H1 (cell line): ENCODE measurements at regions not wholly inside any gene's neighbourhood (a gene's known extent, or its start where the extent isn't known, plus 50 kb on each side); places are given as distances from the start of the nearest gene placed in this dataset.

ENCODE experiments used
- CTCF ChIA-PET: fragments of 300-600 bp; sonication (Branson Sonifier 250); formaldehyde crosslinking; loops from one replicate; lab custom pipeline; 2021; ENCODE audit not compliant: partially characterized antibody; lab: Charles Lee
- POLR2A ChIA-PET: fragments of 300-600 bp; sonication (Branson Sonifier 250); formaldehyde crosslinking; loops from one replicate; lab custom pipeline; 2021; ENCODE audit warnings: inconsistent platforms; ENCODE audit not compliant: partially characterized antibody; lab: Charles Lee
- DNase-seq, 2 experiments: peaks; one replicate each; pipeline versions ENCODE4 v3.0.0 to v3.0.0-alpha.2; 2010 to 2022; ENCODE audit warnings: low spot score in 2 of 2, low read depth in 1 of 2, mixed read lengths in 1 of 2
- FAIRE-seq: peaks from 2 replicates; lab custom pipeline; 2011; peaks lifted over from hg19 to GRCh38; lab: Jason Lieb, UNC
- H2AFZ ChIP-seq: 2 replicates; pipeline ENCODE4 v1.8.1; 2012; ENCODE audit warnings: low read length, inconsistent platforms
- H2AK5ac ChIP-seq: 2 replicates; pipeline ENCODE4 v1.6.1; 2013; ENCODE audit warnings: low read depth, low read length
- H2BK120ac ChIP-seq: replicated peaks from 2 replicates; pipeline ENCODE3; 2013; ENCODE audit warnings: low read depth, low read length, inconsistent platforms
- H2BK12ac ChIP-seq: 2 replicates; pipeline ENCODE4 v1.6.1; 2013; ENCODE audit warnings: low read depth, low read length
- H2BK15ac ChIP-seq: 2 replicates; pipeline ENCODE4 v1.6.1; 2013; ENCODE audit warnings: low read length
- H2BK20ac ChIP-seq: 2 replicates; pipeline ENCODE4 v1.6.1; 2013; ENCODE audit warnings: low read length
- H2BK5ac ChIP-seq: 2 replicates; pipeline ENCODE4 v1.6.1; 2013; ENCODE audit warnings: low read depth, low read length
- H3K14ac ChIP-seq: 2 replicates; pipeline ENCODE4 v1.6.1; 2013; ENCODE audit warnings: inconsistent platforms; ENCODE audit not compliant: insufficient read length
- H3K18ac ChIP-seq: 2 replicates; pipeline ENCODE4 v1.6.1; 2013; ENCODE audit warnings: low read length; ENCODE audit errors: extremely low read depth
- H3K23ac ChIP-seq: 2 replicates; pipeline ENCODE4 v1.6.1; 2013; ENCODE audit warnings: inconsistent platforms; ENCODE audit not compliant: insufficient read length
- H3K23me2 ChIP-seq: 2 replicates; pipeline ENCODE4 v1.6.1; 2013; ENCODE audit warnings: low read depth, low read length
- H3K27ac ChIP-seq: 2 replicates; pipeline ENCODE4 v1.6.1; 2011; ENCODE audit warnings: low read depth, low read length, inconsistent platforms
- H3K27me3 ChIP-seq, 4 experiments: replicated peaks in 1 of 4; 1 replicate in 1 of 4; 2 replicates in 3 of 4; pipeline versions ENCODE4 v1.6.1 to v1.8.1; 2011 to 2013; ENCODE audit warnings: low read length in 3 of 4, mild to moderate bottlenecking in 3 of 4, inconsistent platforms in 2 of 4, mixed read lengths in 2 of 4, moderate library complexity in 1 of 4; ENCODE audit not compliant: control insufficient read depth in 3 of 4, insufficient read depth in 3 of 4; ENCODE audit errors: extremely low read depth in 1 of 4
- H3K36me3 ChIP-seq, 4 experiments: 2 replicates each; pipeline versions ENCODE4 v1.6.1 to v1.8.1; 2011 to 2013; ENCODE audit warnings: mild to moderate bottlenecking in 4 of 4, low read length in 3 of 4, moderate library complexity in 2 of 4, control low read depth in 1 of 4, inconsistent platforms in 1 of 4; ENCODE audit not compliant: insufficient read depth in 4 of 4, control insufficient read depth in 2 of 4
- H3K4ac ChIP-seq: replicated peaks from 2 replicates; pipeline ENCODE3; 2013; ENCODE audit warnings: low read length, low read depth, mixed read lengths, inconsistent platforms; ENCODE audit not compliant: insufficient read length
- H3K4me1 ChIP-seq, 4 experiments: replicated peaks in 1 of 4; 1 replicate in 1 of 4; 2 replicates in 3 of 4; pipeline versions ENCODE4 v1.6.1 to v1.8.1; 2011 to 2013; ENCODE audit warnings: low read length in 3 of 4, inconsistent platforms in 2 of 4, mixed read lengths in 1 of 4; ENCODE audit not compliant: insufficient read depth in 4 of 4, control insufficient read depth in 3 of 4
- H3K4me2 ChIP-seq, 2 experiments: 2 replicates each; pipeline versions ENCODE4 v1.6.1 to v1.8.1; 2011 to 2013; ENCODE audit warnings: low read depth in 2 of 2, low read length in 2 of 2, control low read depth in 1 of 2, inconsistent platforms in 1 of 2, mild to moderate bottlenecking in 1 of 2; ENCODE audit not compliant: insufficient read depth in 1 of 2
- H3K4me3 ChIP-seq, 4 experiments: fragments of 200-600, 300-600 bp in 1 of 4; sonication (generic), shearing (Covaris generic), sonication (Bioruptor Twin) in 1 of 4; 2 replicates each; pipeline versions ENCODE4 v1.5.1 to v1.8.1; 2011 to 2016; ENCODE audit warnings: low read length in 4 of 4, low read depth in 3 of 4, control low read depth in 2 of 4, inconsistent platforms in 2 of 4, mild to moderate bottlenecking in 2 of 4, mixed read lengths in 1 of 4, moderate library complexity in 1 of 4; ENCODE audit not compliant: insufficient read depth in 2 of 4; ENCODE audit errors: extremely low read depth in 1 of 4
- H3K56ac ChIP-seq: replicated peaks from 2 replicates; pipeline ENCODE3; 2013; ENCODE audit warnings: low read depth, mild to moderate bottlenecking, mixed read lengths, low read length, inconsistent platforms; ENCODE audit not compliant: insufficient read length
- H3K79me1 ChIP-seq: 2 replicates; pipeline ENCODE4 v1.6.1; 2013; ENCODE audit warnings: low read depth, low read length, control low read depth
- H3K79me2 ChIP-seq, 2 experiments: 2 replicates each; pipeline versions ENCODE4 v1.6.1 to v1.8.1; 2012 to 2013; ENCODE audit warnings: low read length in 2 of 2, mild to moderate bottlenecking in 2 of 2, inconsistent platforms in 1 of 2; ENCODE audit not compliant: insufficient read depth in 2 of 2, control insufficient read depth in 1 of 2
- H3K9ac ChIP-seq, 4 experiments: replicated peaks in 1 of 4; 1 replicate in 1 of 4; 2 replicates in 3 of 4; pipeline versions ENCODE4 v1.6.1 to v1.8.1; 2011 to 2013; ENCODE audit warnings: low read depth in 3 of 4, low read length in 3 of 4, control low read depth in 2 of 4, mild to moderate bottlenecking in 2 of 4, moderate library complexity in 2 of 4, inconsistent platforms in 1 of 4; ENCODE audit errors: extremely low read depth in 1 of 4
- H3K9me3 ChIP-seq, 2 experiments: 2 replicates each; pipeline versions ENCODE4 v1.6.1 to v1.8.1; 2012 to 2013; ENCODE audit warnings: mild to moderate bottlenecking in 2 of 2, moderate library complexity in 2 of 2, control low read depth in 1 of 2, inconsistent platforms in 1 of 2, low read depth in 1 of 2, low read length in 1 of 2, mixed read lengths in 1 of 2; ENCODE audit not compliant: insufficient read depth in 2 of 2
- H4K20me1 ChIP-seq, 2 experiments: replicated peaks in 1 of 2; 2 replicates each; pipeline versions ENCODE3 to v1.8.1; 2011 to 2013; ENCODE audit warnings: inconsistent platforms in 2 of 2, low read length in 2 of 2, mild to moderate bottlenecking in 1 of 2; ENCODE audit not compliant: insufficient read depth in 2 of 2, control insufficient read depth in 1 of 2
- H4K5ac ChIP-seq: 2 replicates; pipeline ENCODE4 v1.6.1; 2013; ENCODE audit warnings: low read length, low read depth, mixed read lengths, inconsistent platforms; ENCODE audit not compliant: insufficient read length
- H4K8ac ChIP-seq: 2 replicates; pipeline ENCODE4 v1.8.0; 2013; ENCODE audit warnings: mild to moderate bottlenecking, moderate library complexity, low read length, inconsistent platforms; ENCODE audit not compliant: insufficient read depth; ENCODE audit errors: extremely low read depth
- H4K91ac ChIP-seq: replicated peaks from 2 replicates; pipeline ENCODE3; 2013; ENCODE audit warnings: low read length, mixed read lengths, inconsistent platforms; ENCODE audit not compliant: insufficient read length
- SP1 ChIP-seq: IDR thresholded peaks from 2 replicates; pipeline ENCODE4 v1.6.1; 2011; ENCODE audit warnings: low read depth, low read length
- WGBS, 2 experiments: shearing (Covaris generic) in 1 of 2; methylation state at CpG; one replicate each; pipeline versions ENCODE4 v1.1.6 to v1.1.7; 2013 to 2015; ENCODE audit warnings: low lambda C conversion rate in 2 of 2, mixed read lengths in 2 of 2, inconsistent platforms in 1 of 2, low coverage in 1 of 2, missing lambda C conversion rate in 1 of 2; ENCODE audit not compliant: insufficient replicate concordance in 2 of 2, insufficient coverage in 1 of 2, insufficient read length in 1 of 2; ENCODE audit errors: extremely low coverage in 1 of 2, missing lambda C conversion rate in 1 of 2; 5-methylcytosine and 5-hydroxymethylcytosine counted together
- TF ChIP-seq, protein P1 (sequence below): IDR thresholded peaks from 2 replicates; pipeline ENCODE4 v1.6.1; 2011; ENCODE audit warnings: low read length, improper control_type of control experiment

GRCh38 chr3:159187706-159188105, 385.9 kb downstream of the MFSD1 start:
- H3K56ac ChIP-seq = no peak overlapping the region
- H2BK12ac ChIP-seq = no peak overlapping the region
- 83% methylated on average over 6 of the region's 6 CpGs; no CpG with 5 or more reads in 1 of the 2 experiments for WGBS, 2 experiments
- no peaks in the 10 kb centered on the region for H3K79me2 ChIP-seq
- no peak overlapping the region for H3K9ac ChIP-seq
- peak overlapping the region; percentile 88; the same call in 1 of the 2 replicates for H2AFZ ChIP-seq
- no peak overlapping the region for H4K5ac ChIP-seq
- no peak overlapping the region for H2BK120ac ChIP-seq
- H3K4me3 ChIP-seq = no peak overlapping the region
- H3K4me1 ChIP-seq = no peaks in the 10 kb centered on the region
- TF ChIP-seq SP1 = 0 out of 2 replicates have a peak, but pooled peaks have one; percentile 53
- TF ChIP-seq, protein P1, sequence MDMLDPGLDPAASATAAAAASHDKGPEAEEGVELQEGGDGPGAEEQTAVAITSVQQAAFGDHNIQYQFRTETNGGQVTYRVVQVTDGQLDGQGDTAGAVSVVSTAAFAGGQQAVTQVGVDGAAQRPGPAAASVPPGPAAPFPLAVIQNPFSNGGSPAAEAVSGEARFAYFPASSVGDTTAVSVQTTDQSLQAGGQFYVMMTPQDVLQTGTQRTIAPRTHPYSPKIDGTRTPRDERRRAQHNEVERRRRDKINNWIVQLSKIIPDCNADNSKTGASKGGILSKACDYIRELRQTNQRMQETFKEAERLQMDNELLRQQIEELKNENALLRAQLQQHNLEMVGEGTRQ = no peak
- TF ChIP-seq, all 59 proteins: peak for 1
- no peak for DNase-seq
- H3K27me3 ChIP-seq = no peaks in the 10 kb centered on the region
- POLR2A ChIA-PET = no interaction called here
- no peak overlapping the region for H4K91ac ChIP-seq
- H3K27ac ChIP-seq = no peak overlapping the region
- FAIRE-seq = no peak
- CTCF ChIA-PET = interaction anchor here (1.2 kb wide), 1 partner anchor 13 kb away, joined by 3 read pairs; no protein-coding TSS in a partner anchor
- H3K18ac ChIP-seq = no peak overlapping the region
- H4K8ac ChIP-seq = no peak overlapping the region
- H4K20me1 ChIP-seq = no peaks in the 10 kb centered on the region
- no peaks in the 10 kb centered on the region for H3K36me3 ChIP-seq
- H3K23ac ChIP-seq = no peak overlapping the region
- no peak overlapping the region for H3K14ac ChIP-seq
- H3K23me2 ChIP-seq = no peaks in the 10 kb centered on the region
- H3K4ac ChIP-seq = no peak overlapping the region
- no peaks in the 10 kb centered on the region for H3K9me3 ChIP-seq
- no peak overlapping the region for H2AK5ac ChIP-seq
- no peak overlapping the region for H2BK15ac ChIP-seq
- H3K4me2 ChIP-seq = no peak overlapping the region
- H2BK20ac ChIP-seq = no peak overlapping the region
- no peak overlapping the region for H2BK5ac ChIP-seq
- H3K79me1 ChIP-seq = no peaks in the 10 kb centered on the region
